COLO668 (cell line): ENCODE measurements at regions not wholly inside any gene's neighbourhood (a gene's known extent, or its start where the extent isn't known, plus 50 kb on each side); places are given as distances from the start of the nearest gene placed in this dataset.
"Not testable (repeated sequence)": the region's sequence is repeated elsewhere in the genome, so short reads cannot be mapped to it uniquely, and the experiment has no call there.

Source experiments
- DNase-seq: peaks from one replicate; lab custom pipeline; 2025; ENCODE audit not compliant: unreplicated experiment; lab: John Stamatoyannopoulos, UW

DNA sequence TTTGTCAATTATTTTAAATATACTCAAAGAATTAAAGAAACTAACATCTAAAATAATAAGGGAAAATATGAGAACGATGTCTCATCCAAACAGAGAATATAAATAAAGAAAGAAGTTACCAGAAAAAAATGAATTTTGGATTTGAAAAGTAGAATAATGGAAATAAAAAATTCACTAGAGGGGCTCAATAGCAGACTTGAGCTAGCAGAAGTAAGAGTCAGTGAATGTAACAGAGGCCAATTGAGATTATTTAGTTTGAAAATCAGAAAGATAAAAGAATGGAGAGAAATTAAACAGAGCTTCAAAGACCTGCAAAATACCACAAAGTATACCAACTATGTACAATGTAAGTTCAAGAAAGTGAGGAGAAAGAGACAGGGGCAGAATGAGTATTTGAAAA lies 333.6 kb downstream of the GPD2 start:
- DNase-seq: no peak

DNA sequence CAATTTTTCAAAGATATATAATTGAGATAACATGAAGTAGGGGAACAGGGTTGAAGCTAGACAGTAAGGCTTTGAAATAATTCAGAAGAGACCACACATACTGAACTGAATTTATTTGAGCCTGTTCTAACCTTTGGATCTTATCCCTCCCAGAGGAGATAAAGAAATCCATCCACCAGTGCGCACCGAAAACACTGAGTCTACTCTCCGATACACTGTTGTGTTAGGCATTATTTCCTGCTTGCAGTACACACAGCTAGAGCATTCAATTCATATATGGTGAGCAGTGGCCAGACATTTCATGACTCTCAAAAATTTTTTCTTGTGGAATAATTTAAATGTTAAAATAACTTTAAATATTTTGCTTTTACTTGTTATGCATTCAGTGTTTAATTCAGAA lies 342.7 kb downstream of the GPD2 start:
- no peak for DNase-seq

DNA sequence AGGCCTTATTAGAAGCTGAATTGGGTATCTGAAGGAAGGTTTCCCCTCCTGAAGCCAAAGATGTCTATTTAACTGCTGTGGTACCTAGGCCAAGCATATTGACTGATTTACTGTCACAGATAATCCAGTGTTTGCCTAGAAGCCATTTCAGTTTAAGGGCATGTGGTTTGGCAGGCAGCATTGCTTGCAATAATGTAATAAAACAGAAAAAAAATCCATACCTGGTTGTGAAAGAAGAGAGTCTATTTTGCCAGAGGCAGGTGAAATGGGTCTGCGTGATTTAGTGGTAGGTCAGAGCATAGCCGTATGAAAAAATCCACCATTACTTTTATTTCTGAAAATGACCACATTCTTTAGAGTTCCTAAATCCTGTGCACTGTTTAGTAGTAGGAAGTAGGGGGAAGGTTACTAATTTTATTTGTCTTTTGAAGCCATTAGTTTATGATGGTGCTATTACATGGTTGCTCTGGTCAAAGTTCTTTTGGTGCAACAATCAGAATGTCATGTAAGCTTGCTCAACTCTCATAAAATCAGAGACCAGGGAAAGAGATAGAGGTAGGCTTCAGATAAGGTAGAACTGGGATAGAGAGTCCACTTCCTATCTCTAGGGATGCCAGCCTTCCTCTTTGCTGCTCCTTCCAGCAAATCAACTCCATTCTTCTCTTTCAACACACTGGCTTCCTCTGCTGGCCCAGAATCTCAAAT lies 343.4 kb downstream of the GPD2 start:
- DNase-seq: no peak

DNA sequence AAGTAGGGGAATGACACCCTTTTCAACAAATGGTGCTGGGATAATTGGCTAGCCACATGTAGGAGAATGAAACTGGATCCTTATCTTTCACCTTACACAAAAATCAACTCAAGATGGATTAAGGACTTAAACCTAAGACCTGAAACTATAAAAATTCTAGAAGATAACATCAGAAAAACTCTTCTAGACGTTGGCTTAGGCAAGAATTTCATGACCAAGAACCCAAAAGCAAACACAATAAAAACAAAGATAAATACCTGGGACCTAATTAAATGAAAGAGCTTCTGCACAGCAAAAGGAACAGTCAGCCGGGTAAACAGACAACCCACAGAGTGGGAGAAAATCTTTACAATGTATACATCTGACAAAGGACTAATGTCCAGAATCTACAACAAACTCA lies 345.5 kb downstream of the GPD2 start:
- DNase-seq: not testable (repeated sequence)

DNA sequence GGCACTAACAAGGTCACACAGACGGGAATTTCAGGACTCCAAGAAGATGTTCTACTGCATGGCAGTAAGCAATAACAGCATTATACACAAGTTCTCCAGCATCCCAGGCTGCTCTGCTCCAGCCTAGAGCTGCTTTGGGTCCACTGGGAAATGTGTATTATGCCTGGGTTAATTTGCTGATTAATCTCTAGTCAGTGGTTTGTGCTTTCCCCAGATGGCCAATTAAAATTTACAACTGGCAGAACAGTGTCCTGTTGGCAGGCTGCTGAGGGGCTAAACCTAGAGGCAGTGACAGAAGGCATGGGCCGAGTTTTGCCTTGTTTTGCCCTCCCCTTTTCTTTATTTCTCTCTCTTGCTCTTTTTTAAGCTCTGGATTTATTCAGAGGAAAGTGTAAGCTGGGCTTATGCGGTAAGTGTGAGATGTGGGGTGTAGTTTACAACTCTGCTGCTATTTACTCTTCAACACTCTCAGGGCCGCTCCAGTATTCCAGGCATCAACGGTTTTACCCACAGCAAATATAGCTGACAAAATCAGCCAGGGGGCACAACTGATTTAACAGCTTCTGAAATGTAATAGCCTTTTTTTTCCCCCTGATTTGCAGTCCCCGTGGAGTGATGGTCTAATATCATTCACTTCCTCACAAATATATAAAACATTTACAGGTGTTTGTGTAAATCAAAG lies 348.0 kb downstream of the GPD2 start:
- no peak for DNase-seq

DNA sequence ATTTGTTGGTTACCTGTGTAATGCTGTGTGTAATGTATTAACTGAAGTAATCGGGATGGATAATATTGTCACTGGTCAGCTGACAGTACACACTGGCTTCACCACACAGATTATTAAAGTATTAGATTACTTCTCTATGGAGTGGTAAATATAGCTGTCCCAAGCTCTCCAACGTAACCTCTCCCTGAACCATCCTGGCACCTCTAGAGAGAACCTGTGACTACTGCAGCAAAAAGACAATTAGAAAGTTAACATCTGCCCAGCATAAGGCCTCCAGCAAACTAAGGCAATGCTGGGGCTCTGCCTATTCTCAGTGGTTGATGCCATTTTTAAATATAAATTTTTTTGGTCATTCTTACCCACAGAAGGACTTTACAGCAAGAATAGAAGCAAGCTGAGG lies 351.3 kb downstream of the GPD2 start:
- no peak for DNase-seq

DNA sequence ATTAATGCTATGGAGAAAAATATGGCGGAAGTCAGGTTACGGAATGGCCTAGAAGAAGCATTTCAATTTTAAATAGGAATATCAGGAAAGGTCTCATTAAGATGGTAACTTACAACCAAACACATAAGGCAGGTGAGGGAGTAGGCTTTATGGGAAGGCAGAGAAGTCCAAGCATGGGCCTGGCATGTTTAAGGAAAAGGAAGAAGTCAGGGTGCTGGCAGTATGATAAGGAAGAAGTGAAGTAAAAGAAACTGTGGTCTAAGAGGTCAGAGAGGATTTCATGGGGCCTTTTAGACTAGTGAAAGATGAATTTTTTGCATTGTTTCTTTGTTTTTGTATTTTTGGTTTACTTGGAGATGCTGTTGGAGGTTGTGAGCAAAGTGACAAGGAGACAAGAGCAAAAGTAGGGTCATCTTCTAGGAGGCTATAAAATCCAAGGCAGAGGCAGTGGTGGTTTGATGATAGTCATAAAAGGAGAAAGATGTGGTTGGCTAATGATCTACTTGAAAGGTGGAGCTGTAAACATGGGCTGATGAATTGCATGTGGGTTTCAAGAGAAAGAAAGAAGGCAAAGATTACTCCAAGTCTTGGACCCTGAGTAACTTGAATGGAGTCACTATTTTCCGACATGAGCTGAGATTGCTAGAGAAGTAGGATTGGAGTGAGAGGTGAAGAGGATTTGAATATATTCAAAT lies 354.3 kb downstream of the GPD2 start:
- DNase-seq: no peak

DNA sequence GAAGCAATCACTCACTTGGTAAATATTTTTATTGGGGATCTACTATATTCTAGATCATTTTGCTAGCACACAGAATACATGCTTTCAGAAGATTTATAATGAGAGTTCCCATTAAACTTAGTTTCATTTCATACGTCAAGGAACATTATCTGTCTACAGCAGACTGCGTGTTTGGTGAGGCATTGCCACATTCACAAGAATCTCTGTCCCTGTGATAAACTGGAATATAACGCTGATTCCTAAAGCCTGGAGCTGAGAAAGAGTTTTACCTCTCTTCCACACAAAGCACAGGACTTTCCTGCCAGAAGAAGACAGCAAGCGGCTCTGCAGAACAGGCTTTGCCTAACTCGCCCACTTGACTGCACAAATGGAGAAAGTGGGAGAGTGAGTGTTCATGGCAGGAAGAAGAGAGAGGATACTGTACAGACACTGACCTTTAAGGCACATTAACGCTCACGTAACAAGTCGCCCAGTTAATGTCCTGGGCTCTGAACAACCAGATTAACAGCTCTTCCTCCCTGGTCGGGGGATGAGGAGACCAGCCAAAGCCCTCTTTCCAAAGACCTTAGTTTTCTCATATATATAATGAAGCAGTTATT lies 356.2 kb downstream of the GPD2 start:
- no peak for DNase-seq

DNA sequence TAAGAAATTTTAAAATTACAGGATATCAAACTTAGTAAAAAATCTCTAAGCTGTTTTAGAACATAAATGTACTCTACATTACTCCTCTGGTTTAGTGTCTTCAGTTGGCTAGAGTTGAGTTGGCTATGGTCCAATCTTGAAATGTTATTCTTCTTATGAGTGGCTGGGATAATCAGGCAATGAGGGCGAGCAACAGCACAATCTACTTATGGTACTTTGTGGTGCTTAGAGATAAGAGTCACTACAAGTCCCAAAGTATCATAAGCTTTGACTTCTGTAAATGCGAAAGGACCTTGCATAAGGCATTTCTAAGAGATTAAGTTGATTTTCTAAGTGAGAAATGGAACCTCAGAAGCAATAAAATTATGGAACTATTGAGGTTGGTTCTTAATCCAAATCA lies 361.7 kb downstream of the GPD2 start:
- DNase-seq: no peak

DNA sequence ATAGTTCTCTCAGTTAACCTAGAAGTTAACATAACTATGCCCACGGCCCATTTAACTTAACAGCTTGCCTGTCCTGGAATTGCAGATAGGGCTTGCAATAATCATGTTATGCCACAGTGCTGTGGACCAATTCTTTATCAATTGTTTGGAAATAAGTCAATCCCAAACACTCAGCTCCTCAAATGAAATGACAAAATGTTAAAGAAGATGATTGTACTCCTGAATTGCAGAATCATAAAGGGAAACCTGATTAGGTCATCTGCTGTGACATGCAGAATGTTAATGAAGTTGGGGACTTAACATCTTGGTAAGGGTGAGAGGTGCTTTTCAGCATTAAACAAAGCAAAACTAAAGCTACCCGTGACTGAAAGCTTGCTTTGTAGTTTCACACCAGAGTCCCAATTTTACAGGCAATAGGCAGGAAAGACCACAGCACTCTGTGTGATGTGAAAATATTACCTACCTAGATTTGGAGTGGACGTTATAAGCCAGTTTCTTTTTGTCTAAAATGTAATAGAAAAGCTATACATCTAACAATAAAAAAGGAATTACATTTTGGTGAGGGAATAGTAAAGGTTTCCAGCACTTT lies 364.0 kb downstream of the GPD2 start:
- DNase-seq: no peak

DNA sequence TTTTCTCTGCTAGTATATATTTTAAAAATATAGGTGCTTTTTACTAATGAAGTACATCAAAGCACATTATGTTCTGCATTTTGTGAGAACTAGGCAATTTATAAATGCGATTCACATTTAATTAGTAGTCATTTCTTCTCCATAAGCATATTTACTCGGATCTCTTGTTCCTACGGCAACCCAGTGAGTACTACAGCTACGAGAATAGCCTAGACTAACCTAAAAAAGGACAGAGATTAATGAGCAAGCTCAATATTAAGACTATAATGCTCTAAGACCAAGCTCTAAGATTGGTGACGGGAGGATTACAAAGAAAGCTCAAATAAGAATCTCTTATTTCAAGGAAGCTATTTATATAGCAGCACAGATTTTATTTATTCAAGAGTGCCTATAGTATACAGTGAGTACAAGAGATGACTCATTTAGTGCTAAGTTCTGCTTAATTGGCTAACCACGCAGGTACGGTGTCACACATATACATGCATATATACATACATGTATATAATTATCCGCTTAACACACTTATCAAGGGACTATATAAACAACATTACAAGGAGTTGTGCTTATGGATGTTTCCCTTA lies 364.7 kb downstream of the GPD2 start:
- DNase-seq: no peak

DNA sequence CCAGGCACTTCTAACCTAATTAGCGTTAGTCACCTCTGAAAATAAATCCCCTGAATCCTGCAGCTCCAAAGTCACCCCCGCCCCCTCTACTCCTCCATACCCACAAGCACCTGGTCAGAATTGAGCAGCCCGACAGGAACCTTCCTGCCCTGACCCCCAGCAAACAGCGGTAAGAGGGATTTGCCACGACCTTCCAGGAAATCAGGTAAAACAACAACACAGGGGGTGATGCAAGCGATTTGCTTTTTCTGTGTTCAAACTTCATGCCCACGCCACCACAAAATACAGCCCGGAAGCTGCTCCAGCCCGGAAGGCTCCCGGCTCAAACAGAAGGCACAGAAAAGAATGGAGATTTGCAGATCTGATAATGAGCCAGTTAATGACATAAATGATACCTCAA lies 367.1 kb downstream of the GPD2 start:
- DNase-seq: peak; percentile 47

DNA sequence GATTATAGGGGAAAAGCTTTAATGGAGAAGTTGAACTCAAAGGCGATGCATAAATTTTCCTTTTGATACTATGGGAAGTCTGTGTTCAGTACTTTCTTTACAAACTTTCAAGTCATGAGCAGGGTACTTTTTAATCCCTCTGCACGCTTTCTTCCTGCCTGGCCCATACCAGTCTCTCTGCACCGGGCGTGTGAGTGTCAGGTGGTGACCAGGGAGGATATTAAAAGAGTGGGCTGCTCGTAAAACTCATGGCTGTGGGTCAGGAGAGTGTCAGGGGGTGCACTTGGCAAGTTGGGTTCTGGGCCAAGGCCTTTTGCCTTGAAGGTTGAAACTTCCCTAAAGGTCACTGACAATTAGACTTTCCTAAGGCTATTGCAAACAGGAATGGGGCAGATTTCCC lies 367.8 kb downstream of the GPD2 start:
- DNase-seq: no peak

DNA sequence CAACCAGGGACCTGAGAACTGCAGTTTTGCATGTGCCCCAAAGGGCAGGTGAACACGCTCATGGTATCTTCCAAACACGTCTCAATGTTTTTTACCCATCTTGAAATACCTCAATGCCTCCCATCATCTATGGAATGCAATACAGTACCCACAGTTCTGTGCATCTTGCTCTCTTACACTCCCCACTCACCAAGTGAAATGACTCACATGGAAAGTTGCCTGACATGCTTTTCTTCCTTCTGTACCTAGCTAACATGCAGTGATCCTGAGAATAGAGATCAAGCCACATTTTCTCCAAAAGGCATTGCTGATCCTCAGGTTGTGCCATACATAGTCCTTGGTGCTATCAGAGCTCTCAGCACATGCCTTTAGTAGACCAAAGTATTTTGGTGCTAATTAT lies 373.9 kb downstream of the GPD2 start:
- DNase-seq: no peak

DNA sequence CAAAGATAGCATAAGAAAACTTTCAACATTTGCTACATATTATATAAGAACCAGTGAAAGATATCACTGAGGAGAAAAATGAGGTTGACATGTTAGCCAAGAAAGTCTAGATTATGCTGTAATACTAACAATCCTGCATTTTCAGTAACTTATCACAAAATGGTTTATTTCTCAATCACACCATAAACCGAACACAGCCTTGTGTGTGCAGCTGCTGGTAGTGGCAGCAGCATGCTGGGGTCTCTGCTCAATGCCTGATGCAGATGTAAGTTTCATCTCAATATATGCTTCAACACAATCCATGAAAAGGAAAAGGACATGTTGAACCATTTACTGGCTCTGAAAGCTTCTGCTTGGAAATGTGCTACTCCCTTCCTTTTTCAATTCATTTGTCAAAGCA lies 376.3 kb downstream of the GPD2 start:
- DNase-seq: no peak

DNA sequence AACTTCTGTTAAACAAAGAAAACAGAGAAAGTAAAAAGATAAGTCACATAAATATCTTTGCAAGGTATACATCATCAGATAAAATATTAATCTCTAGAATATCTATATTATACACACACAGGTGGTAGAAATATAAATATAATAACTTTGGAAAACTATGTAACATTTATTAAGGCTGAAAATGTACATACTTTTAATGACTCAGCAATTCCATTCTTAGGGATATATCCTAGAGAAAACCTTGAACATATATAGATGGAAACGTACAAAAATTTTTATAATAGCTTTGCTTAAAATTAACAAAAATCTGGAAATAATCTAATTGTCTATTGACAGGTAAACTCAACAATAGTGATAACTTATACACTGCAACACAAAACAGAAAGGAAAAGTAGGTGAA lies 381.3 kb downstream of the GPD2 start:
- no peak for DNase-seq

DNA sequence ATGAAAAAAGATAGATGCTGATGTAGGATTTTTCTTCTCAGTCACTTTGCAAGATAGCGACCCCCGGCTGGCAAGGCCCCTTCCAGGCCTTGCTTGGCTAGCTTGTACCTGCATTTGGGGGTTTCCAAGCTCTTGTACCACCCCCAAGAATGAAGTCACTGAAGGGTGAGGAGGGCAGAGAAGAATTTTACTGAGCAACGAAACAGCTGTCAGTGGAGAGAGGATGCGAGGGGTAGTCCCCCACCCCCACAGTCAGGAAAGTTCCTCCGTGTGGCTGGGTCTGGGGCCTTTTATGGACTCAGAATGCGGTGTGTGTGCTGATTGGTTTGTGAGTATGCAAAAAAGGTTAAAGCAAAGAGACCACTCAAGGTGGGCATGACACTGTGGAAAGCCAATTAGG lies 382.0 kb downstream of the GPD2 start:
- DNase-seq: no peak

DNA sequence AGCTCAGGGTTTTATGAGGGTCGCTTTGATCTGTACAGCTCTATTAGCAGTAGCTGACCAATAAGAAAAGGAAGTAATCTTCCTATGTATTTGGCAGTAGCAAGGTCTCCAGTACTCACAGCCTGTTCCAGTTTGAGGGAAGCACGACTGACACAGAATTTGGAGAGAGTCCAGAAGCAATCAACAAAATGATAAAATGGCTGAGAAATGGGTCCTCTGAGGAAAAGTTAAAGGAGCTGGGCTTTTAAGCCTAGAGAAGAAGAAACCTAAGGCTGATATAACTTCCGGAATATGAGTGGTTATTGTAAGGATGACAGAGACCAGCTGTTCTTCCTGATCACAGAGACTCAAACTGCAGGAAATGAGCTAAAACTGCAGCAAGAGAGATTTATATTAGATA lies 382.8 kb downstream of the GPD2 start:
- DNase-seq: no peak

DNA sequence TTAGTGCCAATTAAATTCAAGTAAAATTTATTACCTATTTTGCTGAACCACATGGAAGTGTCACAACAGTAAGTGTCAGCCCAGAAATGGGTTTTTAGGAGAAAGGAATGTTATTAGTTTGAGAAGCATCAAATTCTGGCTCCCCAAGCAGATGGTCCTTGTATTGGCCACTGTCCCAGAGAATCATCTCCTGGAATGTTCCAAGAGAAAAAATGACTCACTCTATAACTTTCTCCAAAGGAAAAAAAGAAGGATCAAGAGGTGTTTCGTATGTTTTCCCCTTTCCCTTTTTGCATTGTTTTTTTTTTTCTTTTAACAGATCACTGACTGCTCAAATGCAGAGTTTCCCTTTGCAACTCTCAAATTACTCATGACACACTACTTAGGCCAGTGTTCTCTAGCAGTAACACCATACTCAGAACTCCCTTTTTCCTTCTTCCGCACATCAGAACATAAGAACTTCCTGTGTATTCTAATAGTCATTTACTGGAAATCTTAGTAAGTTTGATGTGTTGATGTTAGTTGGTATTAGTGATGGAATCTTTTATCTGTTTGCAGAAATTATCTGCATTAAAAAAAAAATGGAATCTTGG lies 390.3 kb downstream of the GPD2 start:
- DNase-seq: no peak

DNA sequence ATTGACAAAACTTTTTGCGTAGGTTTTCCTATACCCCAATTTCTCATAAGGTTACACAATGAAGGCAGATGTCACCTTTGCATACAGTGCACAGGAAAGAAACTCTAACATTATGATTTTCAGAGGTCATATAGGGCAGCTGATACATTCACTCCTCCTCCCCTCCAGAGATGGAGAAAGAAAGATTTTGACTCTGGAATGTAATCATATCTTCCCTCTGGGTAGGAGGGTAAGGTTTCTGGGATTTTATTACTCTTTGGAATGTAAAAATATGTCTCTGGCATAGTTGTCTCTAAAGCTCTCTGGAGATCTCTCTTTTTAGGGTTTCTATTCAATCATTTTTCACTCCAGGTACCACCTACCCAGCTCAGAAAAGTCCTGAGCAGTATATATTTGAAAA lies 398.3 kb downstream of the GPD2 start:
- DNase-seq: no peak
